A549 (cell line): ENCODE measurements at regions not wholly inside any gene's neighbourhood (a gene's known extent, or its start where the extent isn't known, plus 50 kb on each side); places are given as distances from the start of the nearest gene placed in this dataset.

Source experiments
- ATAC-seq, 2 experiments: fragments of 200-7000 bp in 1 of 2; fragments of >200 bp in 1 of 2; cut with Nextera tagmentation in 1 of 2; cut with Tn5 transposase in 1 of 2; 3 replicates each; pipeline versions ENCODE4 v1.8.0 to v1.9.1; 2018 to 2020; ENCODE audit warnings: mild to moderate bottlenecking in 1 of 2, moderate library complexity in 1 of 2
- CTCF ChIA-PET: fragments of 300-600 bp; sonication (Branson Sonifier 250); formaldehyde crosslinking; extraction: SDS; loops from one replicate; lab custom pipeline; 2021; ENCODE audit warnings: antibody characterized with exemption, inconsistent platforms; lab: Yijun Ruan, JAX
- POLR2A ChIA-PET: fragments of 350-600 bp; formaldehyde crosslinking; extraction: SDS; loops from one replicate; lab custom pipeline; 2021; ENCODE audit warnings: antibody characterized with exemption, inconsistent platforms; lab: Yijun Ruan, JAX
- DNase-seq, 2 experiments: peaks; one replicate each; pipeline versions ENCODE4 v3.0.0 to v3.0.0-alpha.2; 2011 to 2016; ENCODE audit warnings: low read depth in 1 of 2, low spot score in 1 of 2
- FAIRE-seq: peaks from 2 replicates; lab custom pipeline; 2011; peaks lifted over from hg19 to GRCh38; lab: Jason Lieb, UNC
- H3K27ac ChIP-seq, 2 experiments: fragments of >200 bp; sonication (Bioruptor Twin); formaldehyde crosslinking; 3 replicates each; pipeline ENCODE4 v1.5.1; 2016 to 2017
- H3K4me1 ChIP-seq: fragments of >200 bp; sonication (Bioruptor Twin); formaldehyde crosslinking; 3 replicates; pipeline ENCODE4 v1.6.1; 2016
- H3K4me2 ChIP-seq: fragments of >200 bp; sonication (Bioruptor Twin); formaldehyde crosslinking; 3 replicates; pipeline ENCODE4 v1.6.1; 2016
- H3K4me3 ChIP-seq: fragments of >200 bp; sonication (Bioruptor Twin); formaldehyde crosslinking; 3 replicates; pipeline ENCODE4 v1.5.1; 2016
- H3K9me3 ChIP-seq: fragments of >200 bp; sonication (Bioruptor Twin); formaldehyde crosslinking; 3 replicates; pipeline ENCODE4 v1.6.1; 2016
- BHLHE40 ChIP-seq: IDR thresholded peaks from 2 replicates; pipeline ENCODE4 v1.6.1; 2012; ENCODE audit warnings: low read depth, low read length, inconsistent platforms
- ELK1 ChIP-seq: fragments of 150-350 bp; IDR thresholded peaks from 2 replicates; pipeline ENCODE4 v1.6.1; 2014; ENCODE audit warnings: low read depth, mild to moderate bottlenecking, low read length
- FOSL2 ChIP-seq, 2 experiments: fragments of 450-650 bp in 1 of 2; fragments of >200 bp in 1 of 2; sonication (Bioruptor Twin) in 1 of 2; formaldehyde crosslinking; IDR thresholded peaks; 2 replicates each; pipeline versions ENCODE4 v1.5.0 to v1.6.1; 2016 to 2020; ENCODE audit warnings: mild to moderate bottlenecking in 1 of 2, moderate library complexity in 1 of 2
- KDM1A ChIP-seq: fragments of 200-600 bp; sonication (generic); IDR thresholded peaks from 2 replicates; pipeline ENCODE4 v1.6.1; 2016; ENCODE audit warnings: low read depth, mild to moderate bottlenecking
- KDM5A ChIP-seq: fragments of 200-600 bp; sonication (generic); IDR thresholded peaks from 2 replicates; pipeline ENCODE4 v1.6.1; 2016; ENCODE audit warnings: antibody characterized with exemption, mild to moderate bottlenecking
- RCOR1 ChIP-seq: fragments of 150-350 bp; IDR thresholded peaks from 2 replicates; pipeline ENCODE4 v1.6.1; 2014; ENCODE audit warnings: antibody characterized with exemption, low read length, low read depth
- WGBS: methylation state at CpG from one replicate; pipeline ENCODE4 v1.1.6; 2017; ENCODE audit errors: missing lambda C conversion rate; 5-methylcytosine and 5-hydroxymethylcytosine counted together
- small RNA-seq, 6 experiments: library from RNA; depleted of rRNA; stranded (forward); fragments of <200 nt; gene quantifications; one replicate each; pipeline ENCODE3, GENCODE V24; 2012
- TF ChIP-seq, protein P1 (sequence below): IDR thresholded peaks from 2 replicates; pipeline ENCODE4 v1.6.1; 2012

DNA sequence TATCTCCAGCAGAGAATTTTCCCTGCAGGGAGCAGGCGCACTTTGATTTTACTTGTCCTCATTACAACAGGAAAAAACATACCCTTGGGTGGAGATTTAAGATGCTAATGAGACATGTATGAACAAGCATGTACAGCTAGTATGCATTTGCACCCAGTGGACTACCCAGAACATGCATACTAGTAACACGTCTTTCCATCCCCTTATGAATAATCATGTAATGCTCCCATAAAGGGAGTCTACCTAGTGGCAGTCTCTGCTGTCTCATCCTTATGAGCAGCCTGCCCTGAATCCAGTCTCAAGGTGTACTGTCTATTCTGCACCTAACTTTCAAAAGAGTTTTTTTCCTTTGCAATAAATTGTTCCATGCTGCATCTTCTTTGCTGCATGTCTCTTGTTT is 1222.0 kb downstream of the ROBO1 start:
- no peak for FAIRE-seq
- POLR2A ChIA-PET = no interaction called here

More for the DNA sequence above, 1222.0 kb downstream of the ROBO1 start:
- TF ChIP-seq FOSL2 (IDR thresholded peaks at IDR 0.05) = no peak
- TF ChIP-seq FOSL2 (CRISPR knock-in tag; IDR thresholded peaks at IDR 0.05) = no peak
- TF ChIP-seq ELK1 = no peak
- no peak for TF ChIP-seq RCOR1
- no peak for TF ChIP-seq KDM1A
- no peak for TF ChIP-seq BHLHE40
- no peak for TF ChIP-seq KDM5A
- TF ChIP-seq, protein P1, sequence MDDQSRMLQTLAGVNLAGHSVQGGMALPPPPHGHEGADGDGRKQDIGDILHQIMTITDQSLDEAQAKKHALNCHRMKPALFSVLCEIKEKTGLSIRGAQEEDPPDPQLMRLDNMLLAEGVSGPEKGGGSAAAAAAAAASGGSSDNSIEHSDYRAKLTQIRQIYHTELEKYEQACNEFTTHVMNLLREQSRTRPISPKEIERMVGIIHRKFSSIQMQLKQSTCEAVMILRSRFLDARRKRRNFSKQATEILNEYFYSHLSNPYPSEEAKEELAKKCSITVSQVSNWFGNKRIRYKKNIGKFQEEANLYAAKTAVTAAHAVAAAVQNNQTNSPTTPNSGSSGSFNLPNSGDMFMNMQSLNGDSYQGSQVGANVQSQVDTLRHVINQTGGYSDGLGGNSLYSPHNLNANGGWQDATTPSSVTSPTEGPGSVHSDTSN = no peak
- no peak for ATAC-seq
- Histone ChIP-seq H3K27ac (no peak overlapping the region), H3K9me3 (no peaks in the 10 kb centered on the region), H3K4me3 (no peak overlapping the region), H3K4me2 (no peak overlapping the region), H3K4me1 (no peaks in the 10 kb centered on the region)
- CTCF ChIA-PET = interaction anchor here (0.6 kb wide), 2 partner anchors 26 to 1050 kb away, joined by 3 to 4 read pairs; no protein-coding TSS in a partner anchor
- WGBS = 37% methylated on average over 2 of the region's 2 CpGs
- DNase-seq = no peak

Small RNA genes in the stretch of these regions (small RNA-seq; reads per million reads assigned to genes)
- gene RN7SKP61 = 0 reads per million in 6 experiments
- gene RN7SL647P = 0 reads per million in 6 experiments
- 0 reads per million in 6 experiments for gene RNU6-217P
